ENCODE measurements at regions not wholly inside any gene's neighbourhood (a gene's known extent, or its start where the extent isn't known, plus 50 kb on each side); places are given as distances from the start of the nearest gene placed in this dataset.

GRCh38 chr13:34667286-34668218 is 274.5 kb upstream of the NBEA start:
- H3K27ac ChIP-seq, result no peak overlapping the region

GRCh38 chr13:34671137-34671536 is 270.9 kb upstream of the NBEA start:
- H3K27ac ChIP-seq, result peak overlapping the region in 1 of 21 experiments; percentile 6
- H3K4me3 ChIP-seq, result no peak overlapping the region

More at GRCh38 chr13:34667286-34668218, 274.5 kb upstream of the NBEA start:
- no peak overlapping the region for H3K4me3 ChIP-seq

GRCh38 chr13:34672631-34673030 is 269.4 kb upstream of the NBEA start:
- Histone ChIP-seq H3K27ac (peak overlapping the region in 2 of 21 experiments; percentile 42 to 56), H3K4me3 (no peak overlapping the region)

- Histone ChIP-seq H3K4me3 (no peak overlapping the region), H3K27ac (no peak overlapping the region)
These were observed 266.4 kb upstream of the NBEA start for GRCh38 chr13:34675626-34676025.

GRCh38 chr13:34678154-34678553 is 263.9 kb upstream of the NBEA start:
- Histone ChIP-seq H3K4me3 (no peak overlapping the region), H3K27ac (no peak overlapping the region)

- H3K27ac ChIP-seq, result no peak overlapping the region
- H3K4me3 ChIP-seq, result no peak overlapping the region
These were observed 260.6 kb upstream of the NBEA start for GRCh38 chr13:34681405-34681955.

GRCh38 chr13:34695063-34695462 is 247.0 kb upstream of the NBEA start:
- Histone ChIP-seq H3K4me3 (no peak overlapping the region), H3K27ac (no peak overlapping the region)

- Histone ChIP-seq H3K4me3 (no peak overlapping the region), H3K27ac (no peak overlapping the region)
These were observed 245.8 kb upstream of the NBEA start for GRCh38 chr13:34696296-34696695.

GRCh38 chr13:34696741-34697140 is 245.3 kb upstream of the NBEA start:
- no peak overlapping the region for H3K27ac ChIP-seq
- H3K4me3 ChIP-seq, result no peak overlapping the region

GRCh38 chr13:34698945-34699344 is 243.1 kb upstream of the NBEA start:
- no peak overlapping the region for H3K4me3 ChIP-seq
- H3K27ac ChIP-seq, result peak overlapping the region in 2 of 21 experiments; percentile 9 to 13

- Histone ChIP-seq H3K27ac (no peak overlapping the region), H3K4me3 (no peak overlapping the region)
These were observed 241.9 kb upstream of the NBEA start for GRCh38 chr13:34700155-34700554.

- no peak overlapping the region for H3K27ac ChIP-seq
These were observed 240.2 kb upstream of the NBEA start for GRCh38 chr13:34701919-34702318.

GRCh38 chr13:34708566-34709313 is 233.3 kb upstream of the NBEA start:
- Histone ChIP-seq H3K27ac (no peak overlapping the region), H3K4me3 (no peak overlapping the region)

More at GRCh38 chr13:34701919-34702318, 240.2 kb upstream of the NBEA start:
- H3K4me3 ChIP-seq, result no peak overlapping the region

GRCh38 chr13:34719060-34719875 is 222.8 kb upstream of the NBEA start:
- no peak overlapping the region for H3K4me3 ChIP-seq
- H3K27ac ChIP-seq, result no peak overlapping the region

GRCh38 chr13:34720618-34721017 is 221.5 kb upstream of the NBEA start:
- Histone ChIP-seq H3K27ac (no peak overlapping the region), H3K4me3 (no peak overlapping the region)

GRCh38 chr13:34721631-34722595 is 220.2 kb upstream of the NBEA start:
- H3K27ac ChIP-seq, result no peak overlapping the region
- H3K4me3 ChIP-seq, result no peak overlapping the region

GRCh38 chr13:34722922-34723321 is 219.1 kb upstream of the NBEA start:
- H3K27ac ChIP-seq, result no peak overlapping the region
- no peak overlapping the region for H3K4me3 ChIP-seq

- H3K27ac ChIP-seq, result no peak overlapping the region
- H3K4me3 ChIP-seq, result no peak overlapping the region
These were observed 211.1 kb upstream of the NBEA start for GRCh38 chr13:34730961-34731360.

- no peak overlapping the region for H3K27ac ChIP-seq
These were observed 210.6 kb upstream of the NBEA start for GRCh38 chr13:34731486-34731885.

More at GRCh38 chr13:34731486-34731885, 210.6 kb upstream of the NBEA start:
- no peak overlapping the region for H3K4me3 ChIP-seq

Measured in skin epidermis (tissue), 12 donors.